ENCODE measurements at regions not wholly inside any gene's neighbourhood (a gene's known extent, or its start where the extent isn't known, plus 50 kb on each side); places are given as distances from the start of the nearest gene placed in this dataset.

DNA sequence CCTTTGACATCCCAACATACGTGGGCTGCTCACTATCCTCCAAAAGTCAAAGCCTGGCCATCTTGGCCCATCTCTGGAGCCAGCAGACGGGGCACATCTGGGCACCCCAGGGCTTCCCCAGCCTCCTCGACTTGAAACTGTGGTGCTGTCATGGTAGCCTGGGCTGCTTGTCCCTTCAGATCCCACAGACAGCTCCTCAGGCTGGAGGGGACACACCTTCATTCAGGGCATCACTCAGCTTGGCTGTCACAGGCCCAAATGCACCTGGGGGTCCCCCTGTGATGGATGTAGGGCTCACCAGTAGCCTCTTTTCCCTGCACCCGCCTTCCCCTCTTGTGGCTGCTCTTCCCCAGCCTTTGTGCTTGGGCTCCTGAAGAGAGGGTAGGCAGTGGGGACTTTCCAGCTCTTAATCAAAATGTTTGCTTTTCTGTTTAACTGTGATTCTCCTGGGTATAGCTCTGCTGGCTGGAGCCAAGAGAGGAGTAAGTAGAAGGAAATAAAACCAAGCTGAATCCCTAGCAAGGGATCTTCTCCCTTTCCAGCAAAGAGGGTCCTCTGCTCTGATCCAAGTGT lies 92.3 kb downstream of the GYPC start:
- TF ChIP-seq, protein P1, sequence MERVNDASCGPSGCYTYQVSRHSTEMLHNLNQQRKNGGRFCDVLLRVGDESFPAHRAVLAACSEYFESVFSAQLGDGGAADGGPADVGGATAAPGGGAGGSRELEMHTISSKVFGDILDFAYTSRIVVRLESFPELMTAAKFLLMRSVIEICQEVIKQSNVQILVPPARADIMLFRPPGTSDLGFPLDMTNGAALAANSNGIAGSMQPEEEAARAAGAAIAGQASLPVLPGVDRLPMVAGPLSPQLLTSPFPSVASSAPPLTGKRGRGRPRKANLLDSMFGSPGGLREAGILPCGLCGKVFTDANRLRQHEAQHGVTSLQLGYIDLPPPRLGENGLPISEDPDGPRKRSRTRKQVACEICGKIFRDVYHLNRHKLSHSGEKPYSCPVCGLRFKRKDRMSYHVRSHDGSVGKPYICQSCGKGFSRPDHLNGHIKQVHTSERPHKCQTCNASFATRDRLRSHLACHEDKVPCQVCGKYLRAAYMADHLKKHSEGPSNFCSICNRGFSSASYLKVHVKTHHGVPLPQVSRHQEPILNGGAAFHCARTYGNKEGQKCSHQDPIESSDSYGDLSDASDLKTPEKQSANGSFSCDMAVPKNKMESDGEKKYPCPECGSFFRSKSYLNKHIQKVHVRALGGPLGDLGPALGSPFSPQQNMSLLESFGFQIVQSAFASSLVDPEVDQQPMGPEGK (CRISPR knock-in tag; IDR thresholded peaks at IDR 0.05; ENCODE audit: borderline replicate concordance): no peak
- TF ChIP-seq ZFP3 (CRISPR knock-in tag; IDR thresholded peaks at IDR 0.05) (no peak), ZNF565 (CRISPR knock-in tag; conservative IDR thresholded peaks at IDR 0.05; ENCODE audit: low read depth) (no peak), TOX (CRISPR knock-in tag; IDR thresholded peaks at IDR 0.05; ENCODE audit: borderline replicate concordance) (no peak), ZFP30 (CRISPR knock-in tag; IDR thresholded peaks at IDR 0.05) (no peak), TCF4 (CRISPR knock-in tag; IDR thresholded peaks at IDR 0.05; ENCODE audit: borderline replicate concordance) (no peak), BACH2 (CRISPR knock-in tag; IDR thresholded peaks at IDR 0.05; ENCODE audit: borderline replicate concordance) (no peak), ZNF70 (CRISPR knock-in tag; IDR thresholded peaks at IDR 0.05) (no peak), ZC3H10 (CRISPR knock-in tag; IDR thresholded peaks at IDR 0.05) (no peak)
